ENCODE measurements at regions not wholly inside any gene's neighbourhood (a gene's known extent, or its start where the extent isn't known, plus 50 kb on each side); places are given as distances from the start of the nearest gene placed in this dataset.

GRCh38 chr4:59086410-59086809 is 1976.2 kb upstream of the IGFBP7 start:
- FAIRE-seq, result no peak

- no peak for FAIRE-seq
Measured at GRCh38 chr4:59091146-59092142, 1981.3 kb upstream of the IGFBP7 start.

GRCh38 chr4:59094505-59094904 is 1984.3 kb upstream of the IGFBP7 start:
- FAIRE-seq, result no peak

- no peak for FAIRE-seq
Measured at GRCh38 chr4:59102311-59102710, 1992.1 kb upstream of the IGFBP7 start.

- no peak for FAIRE-seq
Measured at GRCh38 chr4:59120287-59120814, 2010.2 kb upstream of the IGFBP7 start.

- no peak for FAIRE-seq
Measured at GRCh38 chr4:59122626-59123025, 2012.4 kb upstream of the IGFBP7 start.

- no peak for FAIRE-seq
Measured at GRCh38 chr4:59126159-59126558, 2016.0 kb upstream of the IGFBP7 start.

- no peak for FAIRE-seq
Measured at GRCh38 chr4:59127006-59127405, 2016.8 kb upstream of the IGFBP7 start.

- FAIRE-seq, result no peak
Measured at GRCh38 chr4:59127743-59128142, 2017.6 kb upstream of the IGFBP7 start.

GRCh38 chr4:59135248-59135985 is 2025.2 kb upstream of the IGFBP7 start:
- FAIRE-seq, result no peak

GRCh38 chr4:59161249-59161648 is 2038.9 kb upstream of the ADGRL3 start:
- no peak for FAIRE-seq

- FAIRE-seq, result no peak
Measured at GRCh38 chr4:59175617-59176016, 2024.5 kb upstream of the ADGRL3 start.

GRCh38 chr4:59179372-59179771 is 2020.8 kb upstream of the ADGRL3 start:
- no peak for FAIRE-seq

GRCh38 chr4:59180161-59180560 is 2020.0 kb upstream of the ADGRL3 start:
- no peak for FAIRE-seq

- FAIRE-seq, result no peak
Measured at GRCh38 chr4:59180969-59181368, 2019.2 kb upstream of the ADGRL3 start.

GRCh38 chr4:59195839-59196238 is 2004.3 kb upstream of the ADGRL3 start:
- no peak for FAIRE-seq

GRCh38 chr4:59200992-59201391 is 1999.1 kb upstream of the ADGRL3 start:
- FAIRE-seq, result no peak

- FAIRE-seq, result no peak
Measured at GRCh38 chr4:59217910-59218631, 1982.1 kb upstream of the ADGRL3 start.

GRCh38 chr4:59222221-59222620 is 1977.9 kb upstream of the ADGRL3 start:
- FAIRE-seq, result no peak

- FAIRE-seq, result no peak
Measured at GRCh38 chr4:59223292-59223941, 1976.7 kb upstream of the ADGRL3 start.

GRCh38 chr4:59238212-59238611 is 1961.9 kb upstream of the ADGRL3 start:
- FAIRE-seq, result no peak

- FAIRE-seq, result no peak
Measured at GRCh38 chr4:59240011-59240410, 1960.1 kb upstream of the ADGRL3 start.

Data from colon (tissue), 2 donors.